K562 (cell line): ENCODE measurements at regions not wholly inside any gene's neighbourhood (a gene's known extent, or its start where the extent isn't known, plus 50 kb on each side); places are given as distances from the start of the nearest gene placed in this dataset.

Experiments
- ATAC-seq: fragments of 200-7000 bp; cut with Tn5 transposase; 3 replicates; pipeline ENCODE4 v1.9.1; 2020; ENCODE audit warnings: moderate library complexity
- BruUV-seq: library from RNA; stranded (reverse); fragments of 400-500 nt; replicated peaks from 2 replicates; lab custom pipeline; 2021; lab: Mats Ljungman, UMichigan
- CTCF ChIA-PET: fragments of 300-600 bp; formaldehyde crosslinking; extraction: SDS; loops from one replicate; lab custom pipeline; 2021; ENCODE audit warnings: low intra/inter-chr PET ratio; lab: Yijun Ruan, JAX
- POLR2A ChIA-PET: fragments of 300-600, 350-650 bp; sonication (Branson Sonifier 250); formaldehyde crosslinking; extraction: SDS; loops from one replicate; lab custom pipeline; 2021; ENCODE audit warnings: antibody characterized with exemption, inconsistent platforms; lab: Yijun Ruan, JAX
- DNase-seq, 4 experiments: peaks; one replicate each; pipeline versions ENCODE4 v3.0.0 to v3.0.0-alpha.2; 2011 to 2018; ENCODE audit warnings: low spot score in 3 of 4, mixed read lengths in 3 of 4; ENCODE audit errors: extremely low read depth in 1 of 4
- FAIRE-seq: peaks from 2 replicates; lab custom pipeline; 2011; peaks lifted over from hg19 to GRCh38; lab: Jason Lieb, UNC
- H2AFZ ChIP-seq: 2 replicates; pipeline ENCODE4 v1.6.0; 2011; ENCODE audit warnings: low read depth, low read length, control low read depth, inconsistent platforms
- H3K27ac ChIP-seq: fragments of 200-600 bp; 3 replicates; pipeline ENCODE4 v1.8.0; 2011; ENCODE audit warnings: low read depth, mild to moderate bottlenecking, control low read depth, inconsistent platforms, low read length, moderate library complexity, mixed read lengths; ENCODE audit errors: extremely low read depth
- H3K27me3 ChIP-seq, 2 experiments: fragments of 300-600 bp in 1 of 2; 2 replicates in 1 of 2; 3 replicates in 1 of 2; pipeline versions ENCODE4 v1.6.0 to v1.8.0; 2011; ENCODE audit warnings: inconsistent platforms in 2 of 2, low read length in 2 of 2, mild to moderate bottlenecking in 1 of 2, mixed read lengths in 1 of 2, moderate library complexity in 1 of 2; ENCODE audit not compliant: control insufficient read depth in 2 of 2, insufficient read depth in 2 of 2
- H3K36me3 ChIP-seq: fragments of 300-600 bp; 3 replicates; pipeline ENCODE4 v1.8.0; 2011; ENCODE audit warnings: mild to moderate bottlenecking, low read length, inconsistent platforms; ENCODE audit not compliant: control insufficient read depth, insufficient read depth
- H3K4me1 ChIP-seq, 2 experiments: fragments of 200-600 bp in 1 of 2; replicated peaks in 1 of 2; 2 replicates in 1 of 2; 3 replicates in 1 of 2; pipeline versions ENCODE4 v1.5.1 to v1.8.0; 2011; ENCODE audit warnings: inconsistent platforms in 2 of 2, low read length in 2 of 2, mild to moderate bottlenecking in 1 of 2, mixed read lengths in 1 of 2, moderate library complexity in 1 of 2; ENCODE audit not compliant: control insufficient read depth in 2 of 2, insufficient read depth in 2 of 2
- H3K4me2 ChIP-seq: 2 replicates; pipeline ENCODE4 v1.6.1; 2011; ENCODE audit warnings: low read length, control low read depth, inconsistent platforms, mixed read lengths; ENCODE audit not compliant: insufficient read depth
- H3K4me3 ChIP-seq: fragments of 200-600 bp; sonication (generic), shearing (Covaris generic); 2 replicates; pipeline ENCODE4 v1.5.1; 2016; ENCODE audit warnings: control low read depth, inconsistent platforms
- H3K79me2 ChIP-seq: fragments of 200-600 bp; 3 replicates; pipeline ENCODE4 v1.8.0; 2011; ENCODE audit warnings: low read length, inconsistent platforms; ENCODE audit not compliant: control insufficient read depth, insufficient read depth
- H3K9ac ChIP-seq, 2 experiments: 2 replicates each; pipeline versions ENCODE4 v1.6.0 to v1.6.1; 2011; ENCODE audit warnings: low read depth in 2 of 2, low read length in 2 of 2, control low read depth in 1 of 2, inconsistent platforms in 1 of 2, mild to moderate bottlenecking in 1 of 2, mixed read lengths in 1 of 2; ENCODE audit not compliant: insufficient read depth in 1 of 2
- H3K9me1 ChIP-seq: one replicate; pipeline ENCODE4 v1.6.0; 2011; ENCODE audit warnings: inconsistent platforms, mild to moderate bottlenecking, low read length, moderate library complexity; ENCODE audit not compliant: control insufficient read depth, insufficient read depth
- H3K9me3 ChIP-seq: replicated peaks from 2 replicates; pipeline ENCODE4 v1.5.1; 2011; ENCODE audit warnings: low read depth, low read length, inconsistent platforms; ENCODE audit not compliant: control insufficient read depth, insufficient read depth
- H4K20me1 ChIP-seq: replicated peaks from 2 replicates; pipeline ENCODE4 v1.6.1; 2011; ENCODE audit warnings: low read length, inconsistent platforms, mixed read lengths; ENCODE audit not compliant: control insufficient read depth, insufficient read depth
- E2F8 ChIP-seq: fragments of 450-650 bp; IDR thresholded peaks from 2 replicates; pipeline ENCODE4 v1.7.1; 2018; ENCODE audit warnings: mild to moderate bottlenecking, low read depth; ENCODE audit not compliant: partially characterized antibody
- KDM4B ChIP-seq, 2 experiments: fragments of 450-650 bp in 1 of 2; sonication (generic) in 1 of 2; IDR thresholded peaks; 2 replicates each; pipeline ENCODE4 v1.6.1; 2016 to 2017; ENCODE audit warnings: borderline replicate concordance in 2 of 2, antibody characterized with exemption in 1 of 2, low read depth in 1 of 2, mild to moderate bottlenecking in 1 of 2
- MXI1 ChIP-seq: IDR thresholded peaks from 2 replicates; pipeline ENCODE4 v1.6.1; 2011; ENCODE audit warnings: low read depth, mild to moderate bottlenecking, improper control_type of control experiment, low read length
- TRIM28 ChIP-seq: fragments of 450-650 bp; IDR thresholded peaks from 2 replicates; pipeline ENCODE4 v1.6.1; 2017
- U2AF2 ChIP-seq: fragments of 200-400 bp; formaldehyde crosslinking; optimal IDR thresholded peaks from 2 replicates; pipeline ENCODE3; 2017; ENCODE audit warnings: low read depth, mild to moderate bottlenecking, low read length
- ZNF644 ChIP-seq: fragments of 200-800 bp; sonication (Bioruptor generic); IDR thresholded peaks from 2 replicates; pipeline ENCODE4 v1.6.1; 2016; ENCODE audit warnings: low read depth, missing genetic modification characterization, missing compliant biosample characterization
- ZNF699 ChIP-seq: fragments of 250-450 bp; sonication (Bioruptor Pico); IDR thresholded peaks from 2 replicates; pipeline ENCODE4 v1.8.0; 2021; ENCODE audit warnings: mild to moderate bottlenecking, moderate library complexity; ENCODE audit not compliant: insufficient replicate concordance
- WGBS: fragments of 100-300 bp; shearing (Covaris generic); methylation state at CpG from one replicate; pipeline ENCODE4 v1.1.6; 2016; ENCODE audit warnings: low coverage, mixed read lengths; ENCODE audit not compliant: insufficient coverage; ENCODE audit errors: missing lambda C conversion rate; 5-methylcytosine and 5-hydroxymethylcytosine counted together
- in situ Hi-C: fragments of 300-500 bp; cut with MboI; formaldehyde crosslinking; loops from 4 replicates; pipeline ENCODE4 v1.15.0; 2018; ENCODE audit warnings: inconsistent platforms, mixed read lengths
- intact Hi-C: fragments of 100-400 bp; cut with micrococcal nuclease; formaldehyde crosslinking; loops from 2 replicates; pipeline ENCODE4 v1.14.2; 2022
- TF ChIP-seq, protein P1 (sequence below): IDR thresholded peaks from 2 replicates; pipeline ENCODE4 v1.6.1; 2012; ENCODE audit warnings: low read depth, low read length, improper control_type of control experiment, borderline replicate concordance

GRCh38 chr1:209198961-209199750, 384.4 kb upstream of the CAMK1G start:
- FAIRE-seq (no peak), DNase-seq (no peak), ATAC-seq (no peak)
- H3K9me1 ChIP-seq, result no peaks in the 10 kb centered on the region
- H2AFZ ChIP-seq, result no peak overlapping the region
- H3K27me3 ChIP-seq, result no peaks in the 10 kb centered on the region
- ChIA-PET POLR2A (no interaction called here), CTCF (no interaction called here)
- no peak overlapping the region for H3K4me2 ChIP-seq
- H3K79me2 ChIP-seq, result no peaks in the 10 kb centered on the region
- H3K4me3 ChIP-seq, result no peak overlapping the region
- TF ChIP-seq ZNF699 (CRISPR knock-in tag), result no peak
- no peak for TF ChIP-seq ZNF644 (tag)
- no peak for TF ChIP-seq MXI1
- TF ChIP-seq KDM4B (IDR thresholded peaks at IDR 0.05; ENCODE audit: borderline replicate concordance in 2 of 2, low read depth in 1 of 2), result no peak
- no peak for TF ChIP-seq E2F8
- TF ChIP-seq U2AF2, result no peak
- TF ChIP-seq, protein P1, sequence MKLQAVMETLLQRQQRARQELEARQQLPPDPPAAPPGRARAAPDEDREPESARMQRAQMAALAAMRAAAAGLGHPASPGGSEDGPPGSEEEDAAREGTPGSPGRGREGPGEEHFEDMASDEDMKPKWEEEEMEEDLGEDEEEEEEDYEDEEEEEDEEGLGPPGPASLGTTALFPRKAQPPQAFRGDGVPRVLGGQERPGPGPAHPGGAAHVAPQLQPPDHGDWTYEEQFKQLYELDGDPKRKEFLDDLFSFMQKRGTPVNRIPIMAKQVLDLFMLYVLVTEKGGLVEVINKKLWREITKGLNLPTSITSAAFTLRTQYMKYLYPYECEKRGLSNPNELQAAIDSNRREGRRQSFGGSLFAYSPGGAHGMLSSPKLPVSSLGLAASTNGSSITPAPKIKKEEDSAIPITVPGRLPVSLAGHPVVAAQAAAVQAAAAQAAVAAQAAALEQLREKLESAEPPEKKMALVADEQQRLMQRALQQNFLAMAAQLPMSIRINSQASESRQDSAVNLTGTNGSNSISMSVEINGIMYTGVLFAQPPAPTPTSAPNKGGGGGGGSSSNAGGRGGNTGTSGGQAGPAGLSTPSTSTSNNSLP, result no peak
- no peak for TF ChIP-seq TRIM28
- H3K27ac ChIP-seq, result no peak overlapping the region
- H4K20me1 ChIP-seq, result no peaks in the 10 kb centered on the region
- H3K9ac ChIP-seq, result no peak overlapping the region
- in situ Hi-C loops, result no loop called here
- 0 out of 2 replicates have a peak, but pooled peaks cover 3% of the 10 kb centered on the region for H3K9me3 ChIP-seq
- 1% methylated on average over 12 of the region's 12 CpGs for WGBS
- no TSS peak for BruUV-seq
- intact Hi-C loops, result no loop called here
- no peaks in the 10 kb centered on the region for H3K36me3 ChIP-seq
- no peaks in the 10 kb centered on the region for H3K4me1 ChIP-seq
